Astrocyte of the cerebellum (primary cell): ENCODE measurements at regions not wholly inside any gene's neighbourhood (a gene's known extent, or its start where the extent isn't known, plus 50 kb on each side); places are given as distances from the start of the nearest gene placed in this dataset.
A peak's percentile ranks its signal among the peaks of the same experiment; 100 is the strongest.

Experiments
- DNase-seq: peaks from one replicate; pipeline ENCODE4 v3.0.0-alpha.2; 2011; ENCODE audit warnings: low read depth
- H3K4me3 ChIP-seq: 2 replicates; pipeline ENCODE4 v1.5.1; 2011; ENCODE audit warnings: mild to moderate bottlenecking, low read depth, low read length, moderate library complexity
- CTCF ChIP-seq: IDR thresholded peaks from 2 replicates; pipeline ENCODE4 v1.5.1; 2012; ENCODE audit warnings: low read length, low read depth, moderate library complexity, mild to moderate bottlenecking; ENCODE audit errors: missing control alignments
- in situ Hi-C: cut with HindIII; loops from 2 replicates; pipeline ENCODE4 v1.10.0; 2017; ENCODE audit warnings: low sequenced_read_pairs

- TF ChIP-seq CTCF, result no peak
- H3K4me3 ChIP-seq, result no peak overlapping the region
- peak; percentile 90 for DNase-seq
- in situ Hi-C loops, result loop anchor here (5.0 kb wide), 1 partner anchor 80 kb away; no protein-coding TSS in a partner anchor
Observed at GRCh38 chr10:3907514-3907913, 122.5 kb upstream of the KLF6 start.

- no peak overlapping the region for H3K4me3 ChIP-seq
- DNase-seq, result peak; percentile 63
- TF ChIP-seq CTCF, result no peak
- in situ Hi-C loops, result loop anchor here (5.0 kb wide), 1 partner anchor 79 kb away; no protein-coding TSS in a partner anchor
Observed at GRCh38 chr10:3906511-3907111, 121.6 kb upstream of the KLF6 start.

GRCh38 chr10:3904419-3904960, 119.5 kb upstream of the KLF6 start:
- in situ Hi-C loops, result no loop called here
- no peak for TF ChIP-seq CTCF
- no peak overlapping the region for H3K4me3 ChIP-seq
- no peak for DNase-seq

- in situ Hi-C loops, result no loop called here
- DNase-seq, result no peak
- no peak overlapping the region for H3K4me3 ChIP-seq
- no peak for TF ChIP-seq CTCF
Observed at GRCh38 chr10:3902809-3903410, 117.9 kb upstream of the KLF6 start.

GRCh38 chr10:3902054-3902808, 117.2 kb upstream of the KLF6 start:
- no peak overlapping the region for H3K4me3 ChIP-seq
- in situ Hi-C loops, result no loop called here
- DNase-seq, result no peak
- no peak for TF ChIP-seq CTCF

GRCh38 chr10:3901370-3901769, 116.4 kb upstream of the KLF6 start:
- H3K4me3 ChIP-seq, result no peak overlapping the region
- no peak for TF ChIP-seq CTCF
- no peak for DNase-seq
- in situ Hi-C loops, result no loop called here
